NT2/D1 (cell line): ENCODE measurements at regions not wholly inside any gene's neighbourhood (a gene's known extent, or its start where the extent isn't known, plus 50 kb on each side); places are given as distances from the start of the nearest gene placed in this dataset.
A peak's percentile ranks its signal among the peaks of the same experiment; 100 is the strongest.

Experiments
- DNase-seq: peaks from one replicate; pipeline ENCODE4 v3.0.0-alpha.2; 2011; ENCODE audit warnings: low read depth, low spot score
- H3K27me3 ChIP-seq: 2 replicates; pipeline ENCODE4 v1.6.0; 2011; ENCODE audit warnings: mild to moderate bottlenecking; ENCODE audit not compliant: insufficient read length, insufficient read depth
- H3K36me3 ChIP-seq: 2 replicates; pipeline ENCODE4 v1.6.1; 2011; ENCODE audit warnings: mild to moderate bottlenecking, low read length, mixed read lengths; ENCODE audit not compliant: insufficient read depth, insufficient read length
- H3K4me1 ChIP-seq: 2 replicates; pipeline ENCODE4 v1.5.1; 2011; ENCODE audit not compliant: insufficient read depth, insufficient read length
- H3K4me3 ChIP-seq: 2 replicates; pipeline ENCODE4 v1.5.1; 2011; ENCODE audit warnings: low read depth; ENCODE audit not compliant: insufficient read length
- H3K9ac ChIP-seq: 2 replicates; pipeline ENCODE4 v1.6.0; 2011; ENCODE audit warnings: low read depth; ENCODE audit not compliant: insufficient read length
- H3K9me3 ChIP-seq: 2 replicates; pipeline ENCODE4 v1.5.1; 2011; ENCODE audit warnings: mild to moderate bottlenecking, low read length; ENCODE audit not compliant: insufficient read depth
- SUZ12 ChIP-seq: IDR thresholded peaks from 2 replicates; pipeline ENCODE4 v1.6.1; 2011; ENCODE audit not compliant: insufficient read length, insufficient read depth; ENCODE audit errors: extremely low read depth
- YY1 ChIP-seq: IDR thresholded peaks from 2 replicates; pipeline ENCODE4 v1.6.1; 2011; ENCODE audit not compliant: insufficient read length, insufficient read depth
- ZNF274 ChIP-seq: IDR thresholded peaks from 2 replicates; pipeline ENCODE4 v1.6.1; 2011; ENCODE audit warnings: mild to moderate bottlenecking, low read depth, low read length

- TF ChIP-seq ZNF274 (no peak), YY1 (no peak), SUZ12 (no peak)
- no peak for DNase-seq
- H3K27me3 ChIP-seq = no peaks in the 10 kb centered on the region
- H3K36me3 ChIP-seq = no peaks in the 10 kb centered on the region
- no peaks in the 10 kb centered on the region for H3K9me3 ChIP-seq
- H3K9ac ChIP-seq = no peak overlapping the region
- no peaks in the 10 kb centered on the region for H3K4me1 ChIP-seq
- H3K4me3 ChIP-seq = no peak overlapping the region
Observed at GRCh38 chr13:56299650-56300049, 841.1 kb upstream of the PRR20A start.

DNA sequence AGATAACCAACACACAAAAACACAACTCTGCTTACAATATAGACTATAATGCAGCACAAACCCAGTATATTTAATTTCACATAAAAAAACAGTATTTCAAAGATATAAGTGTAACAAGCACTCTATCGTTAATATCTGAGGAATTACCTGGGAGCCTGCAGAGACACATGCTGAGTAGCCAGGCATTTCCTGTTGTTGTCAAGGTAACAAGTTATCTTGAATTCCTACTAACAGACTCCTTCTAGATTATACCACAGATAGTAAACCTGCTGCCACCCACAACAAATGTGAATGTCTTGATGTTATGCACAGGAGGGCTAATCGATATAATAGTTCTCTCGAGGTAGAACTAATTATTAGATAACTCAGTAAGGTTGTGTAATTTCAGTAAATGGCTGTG, 826.0 kb upstream of the PRR20A start:
- H3K36me3 ChIP-seq = no peaks in the 10 kb centered on the region
- H3K9me3 ChIP-seq = no peaks in the 10 kb centered on the region
- H3K9ac ChIP-seq = no peak overlapping the region
- H3K4me1 ChIP-seq = no peaks in the 10 kb centered on the region
- DNase-seq = no peak
- H3K27me3 ChIP-seq = no peaks in the 10 kb centered on the region
- TF ChIP-seq YY1 (no peak), SUZ12 (no peak), ZNF274 (no peak)
- H3K4me3 ChIP-seq = no peak overlapping the region

DNA sequence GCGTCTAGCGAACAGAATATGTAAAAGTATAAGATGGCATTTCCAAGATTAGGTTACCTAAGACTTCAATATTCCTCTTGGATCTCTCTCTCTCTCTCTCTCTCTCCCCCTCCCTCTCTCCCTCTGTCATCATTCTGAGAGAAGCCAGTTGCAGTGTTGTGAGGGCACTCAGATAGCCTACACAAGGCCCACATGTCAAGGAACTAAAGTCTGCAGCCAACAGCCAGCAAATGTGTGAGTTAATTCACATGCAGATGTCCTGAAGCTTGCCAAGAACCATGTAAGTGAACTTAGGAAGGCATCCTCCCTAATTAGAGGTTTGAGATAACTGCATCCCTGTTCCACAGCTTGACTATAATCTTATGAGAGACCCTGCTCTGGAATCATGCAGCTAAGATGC, 822.9 kb upstream of the PRR20A start:
- H3K36me3 ChIP-seq = no peaks in the 10 kb centered on the region
- no peaks in the 10 kb centered on the region for H3K27me3 ChIP-seq
- no peaks in the 10 kb centered on the region for H3K9me3 ChIP-seq
- H3K4me1 ChIP-seq = no peaks in the 10 kb centered on the region
- no peak for TF ChIP-seq ZNF274
- peak; percentile 1 for DNase-seq
- H3K9ac ChIP-seq = no peak overlapping the region
- no peak overlapping the region for H3K4me3 ChIP-seq

- H3K27me3 ChIP-seq = no peaks in the 10 kb centered on the region
- H3K4me1 ChIP-seq = no peaks in the 10 kb centered on the region
- no peak overlapping the region for H3K9ac ChIP-seq
- H3K9me3 ChIP-seq = no peaks in the 10 kb centered on the region
- no peak overlapping the region for H3K4me3 ChIP-seq
- TF ChIP-seq YY1 = no peak
- no peak for TF ChIP-seq ZNF274
- TF ChIP-seq SUZ12 = no peak
- H3K36me3 ChIP-seq = no peaks in the 10 kb centered on the region
- DNase-seq = no peak
Observed at GRCh38 chr13:56332671-56333070, 808.0 kb upstream of the PRR20A start.

GRCh38 chr13:56335775-56336174, 804.9 kb upstream of the PRR20A start:
- Histone ChIP-seq H3K9me3 (no peaks in the 10 kb centered on the region), H3K27me3 (no peaks in the 10 kb centered on the region), H3K4me1 (no peaks in the 10 kb centered on the region), H3K9ac (no peak overlapping the region), H3K36me3 (no peaks in the 10 kb centered on the region), H3K4me3 (no peak overlapping the region)
- no peak for DNase-seq
- TF ChIP-seq SUZ12 (no peak), ZNF274 (no peak), YY1 (no peak)

DNA sequence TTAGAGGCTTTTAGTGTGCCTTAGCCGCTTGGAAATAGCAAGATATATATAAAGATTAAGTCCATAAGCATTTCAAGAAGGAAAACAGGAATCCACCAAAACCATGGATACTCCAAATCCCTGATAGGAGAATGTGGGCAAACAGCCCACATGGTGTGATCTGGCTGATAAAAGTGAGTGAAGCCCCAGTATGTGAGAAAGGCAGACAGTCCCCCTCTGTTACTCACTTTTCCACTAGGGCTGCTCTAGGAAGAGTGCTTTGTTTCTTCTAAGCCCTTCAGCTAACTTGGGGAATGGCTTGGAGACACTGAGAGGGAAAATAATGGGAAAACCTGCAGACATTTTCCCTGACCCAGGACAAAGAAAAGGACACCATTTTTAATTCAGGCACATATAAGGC, 802.3 kb upstream of the PRR20A start:
- Histone ChIP-seq H3K9me3 (no peaks in the 10 kb centered on the region), H3K27me3 (no peaks in the 10 kb centered on the region), H3K9ac (no peak overlapping the region), H3K4me3 (no peak overlapping the region), H3K4me1 (no peaks in the 10 kb centered on the region), H3K36me3 (no peaks in the 10 kb centered on the region)
- no peak for DNase-seq
- TF ChIP-seq SUZ12 = no peak
- TF ChIP-seq YY1 = no peak
- no peak for TF ChIP-seq ZNF274

DNA sequence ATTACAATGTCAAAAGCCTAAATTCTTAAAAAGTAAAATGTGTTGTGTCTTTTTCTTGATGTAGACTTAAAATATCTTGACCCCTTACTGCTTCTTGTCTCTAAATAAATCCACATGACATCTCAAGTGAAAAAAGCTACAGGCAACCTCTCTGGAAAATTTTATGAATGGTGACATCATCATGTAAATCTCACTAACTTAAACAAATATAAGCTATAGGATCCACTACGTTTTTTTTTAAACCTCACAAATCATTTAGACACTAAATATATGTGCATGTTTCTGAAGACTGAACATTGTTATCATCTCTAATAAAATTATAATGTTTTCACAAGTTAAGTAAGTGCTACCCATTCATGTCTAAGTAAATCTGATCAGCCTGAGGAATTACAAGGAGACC, 793.7 kb upstream of the PRR20A start:
- H3K4me3 ChIP-seq = no peak overlapping the region
- no peaks in the 10 kb centered on the region for H3K36me3 ChIP-seq
- H3K9me3 ChIP-seq = no peaks in the 10 kb centered on the region
- H3K9ac ChIP-seq = no peak overlapping the region
- H3K27me3 ChIP-seq = no peaks in the 10 kb centered on the region
- DNase-seq = no peak
- H3K4me1 ChIP-seq = no peaks in the 10 kb centered on the region
- TF ChIP-seq SUZ12 (no peak), ZNF274 (no peak), YY1 (no peak)

DNA sequence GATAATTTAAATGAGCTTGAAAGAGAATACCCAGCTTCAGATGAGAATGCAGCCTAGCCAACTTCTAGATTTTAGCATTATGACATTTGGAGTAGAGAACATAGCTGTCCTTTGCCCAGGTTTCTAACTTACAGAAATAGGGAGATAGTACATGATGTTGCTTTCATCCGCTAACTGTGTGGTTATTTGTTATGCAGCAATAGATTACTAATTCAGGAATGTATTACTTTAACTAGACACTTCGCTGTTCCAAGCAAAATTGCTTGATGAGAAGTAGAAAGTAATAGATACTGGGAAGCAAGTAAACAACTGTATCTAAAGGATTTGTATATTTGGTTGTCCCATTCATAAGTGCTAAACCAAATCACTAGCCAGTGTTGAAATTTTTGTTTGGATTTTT, 790.9 kb upstream of the PRR20A start:
- no peaks in the 10 kb centered on the region for H3K9me3 ChIP-seq
- no peak for TF ChIP-seq ZNF274
- no peak for TF ChIP-seq SUZ12
- no peak for TF ChIP-seq YY1

More for the DNA sequence above, 790.9 kb upstream of the PRR20A start:
- no peaks in the 10 kb centered on the region for H3K27me3 ChIP-seq
- no peaks in the 10 kb centered on the region for H3K4me1 ChIP-seq
- H3K36me3 ChIP-seq = no peaks in the 10 kb centered on the region
- no peak overlapping the region for H3K9ac ChIP-seq
- DNase-seq = no peak
- H3K4me3 ChIP-seq = no peak overlapping the region
